ENCODE measurements at regions not wholly inside any gene's neighbourhood (a gene's known extent, or its start where the extent isn't known, plus 50 kb on each side); places are given as distances from the start of the nearest gene placed in this dataset.

GRCh38 chr10:61296161-61296560 lies 157.0 kb downstream of the TMEM26 start:
- no peak for DNase-seq (ENCODE audit: low read depth)
- TF ChIP-seq CTCF (conservative IDR thresholded peaks at IDR 0.05; ENCODE audit: control insufficient read depth, insufficient read depth, low read depth, low read length), result no peak
- no peak overlapping the region for H3K4me3 ChIP-seq (ENCODE audit: control insufficient read depth, low read depth, low read length)

GRCh38 chr10:61294131-61294530 lies 159.1 kb downstream of the TMEM26 start:
- no peak overlapping the region for H3K4me3 ChIP-seq (ENCODE audit: control insufficient read depth, low read depth, low read length)
- TF ChIP-seq CTCF (conservative IDR thresholded peaks at IDR 0.05; ENCODE audit: control insufficient read depth, insufficient read depth, low read depth, low read length), result no peak
- DNase-seq (ENCODE audit: low read depth), result no peak

- DNase-seq (ENCODE audit: low read depth), result no peak
- TF ChIP-seq CTCF (conservative IDR thresholded peaks at IDR 0.05; ENCODE audit: control insufficient read depth, insufficient read depth, low read depth, low read length), result no peak
- no peak overlapping the region for H3K4me3 ChIP-seq (ENCODE audit: control insufficient read depth, low read depth, low read length)
Observed at GRCh38 chr10:61289813-61290212, 163.4 kb downstream of the TMEM26 start.

GRCh38 chr10:61286686-61287085 lies 166.5 kb downstream of the TMEM26 start:
- TF ChIP-seq CTCF (conservative IDR thresholded peaks at IDR 0.05; ENCODE audit: control insufficient read depth, insufficient read depth, low read depth, low read length), result no peak
- H3K4me3 ChIP-seq (ENCODE audit: control insufficient read depth, low read depth, low read length), result no peak overlapping the region
- DNase-seq (ENCODE audit: low read depth), result no peak

GRCh38 chr10:61285749-61286148 lies 167.4 kb downstream of the TMEM26 start:
- H3K4me3 ChIP-seq (ENCODE audit: control insufficient read depth, low read depth, low read length), result no peak overlapping the region
- no peak for TF ChIP-seq CTCF (conservative IDR thresholded peaks at IDR 0.05; ENCODE audit: control insufficient read depth, insufficient read depth, low read depth, low read length)
- peak; percentile 62 for DNase-seq (ENCODE audit: low read depth)

- no peak overlapping the region for H3K4me3 ChIP-seq (ENCODE audit: control insufficient read depth, low read depth, low read length)
- TF ChIP-seq CTCF (conservative IDR thresholded peaks at IDR 0.05; ENCODE audit: control insufficient read depth, insufficient read depth, low read depth, low read length), result peak; percentile 78
- DNase-seq (ENCODE audit: low read depth), result peak; percentile 79
Observed at GRCh38 chr10:61284222-61284890, 168.8 kb downstream of the TMEM26 start.

Measured in fibroblast of mammary gland (primary cell).